IMR-90 (cell line): ENCODE measurements at regions not wholly inside any gene's neighbourhood (a gene's known extent, or its start where the extent isn't known, plus 50 kb on each side); places are given as distances from the start of the nearest gene placed in this dataset.

Experiments used
- ATAC-seq: fragments of 200-7000 bp; cut with Tn5 transposase; 2 replicates; pipeline ENCODE4 v1.9.1; 2020; ENCODE audit warnings: low read depth, mild to moderate bottlenecking, moderate library complexity
- BruUV-seq: library from RNA; stranded (reverse); fragments of 400-500 nt; replicated peaks from 2 replicates; lab custom pipeline; 2021; lab: Mats Ljungman, UMichigan
- CTCF ChIA-PET: fragments of 300-600 bp; formaldehyde crosslinking; extraction: SDS; loops from one replicate; lab custom pipeline; 2021; ENCODE audit warnings: antibody characterized with exemption; lab: Yijun Ruan, JAX
- POLR2A ChIA-PET: fragments of 300-600 bp; sonication (Branson Sonifier 250); formaldehyde crosslinking; loops from one replicate; lab custom pipeline; 2022; ENCODE audit warnings: antibody characterized with exemption; ENCODE audit not compliant: unreplicated experiment; lab: Charles Lee
- DNase-seq: peaks from one replicate; pipeline ENCODE4 v3.0.0; 2013
- H2AFZ ChIP-seq: replicated peaks from 2 replicates; pipeline ENCODE3; 2013; ENCODE audit warnings: low read length, mild to moderate bottlenecking; ENCODE audit not compliant: poor library complexity
- H2AK5ac ChIP-seq: 2 replicates; pipeline ENCODE4 v1.6.1; 2013; ENCODE audit warnings: low read depth, low read length, inconsistent platforms
- H2AK9ac ChIP-seq: replicated peaks from 2 replicates; pipeline ENCODE3; 2013; ENCODE audit warnings: mild to moderate bottlenecking, low read depth, low read length, moderate library complexity; ENCODE audit not compliant: poor library complexity
- H2BK120ac ChIP-seq: 2 replicates; pipeline ENCODE4 v1.6.1; 2013; ENCODE audit warnings: low read depth, low read length, inconsistent platforms
- H2BK15ac ChIP-seq: 3 replicates; pipeline ENCODE4 v1.6.1; 2013; ENCODE audit warnings: low read depth, low read length, inconsistent platforms
- H2BK20ac ChIP-seq: 2 replicates; pipeline ENCODE4 v1.6.1; 2013; ENCODE audit warnings: low read depth, mild to moderate bottlenecking, inconsistent platforms, low read length, moderate library complexity
- H2BK5ac ChIP-seq: 2 replicates; pipeline ENCODE4 v1.6.1; 2013; ENCODE audit warnings: mild to moderate bottlenecking, low read depth, low read length, inconsistent platforms; ENCODE audit not compliant: poor library complexity, severe bottlenecking
- H3K14ac ChIP-seq: replicated peaks from 2 replicates; pipeline ENCODE4 v1.6.1; 2013; ENCODE audit warnings: low read depth, low read length, inconsistent platforms
- H3K18ac ChIP-seq: 2 replicates; pipeline ENCODE4 v1.6.1; 2013; ENCODE audit warnings: low read depth, low read length, control low read depth
- H3K23ac ChIP-seq: 2 replicates; pipeline ENCODE4 v1.6.1; 2013; ENCODE audit warnings: low read depth, low read length, inconsistent platforms
- H3K27ac ChIP-seq: 2 replicates; pipeline ENCODE4 v1.5.1; 2013; ENCODE audit warnings: mild to moderate bottlenecking, control low read depth, low read length; ENCODE audit not compliant: insufficient read depth
- H3K27me3 ChIP-seq: 2 replicates; pipeline ENCODE4 v1.6.1; 2013; ENCODE audit warnings: low read length; ENCODE audit not compliant: control insufficient read depth, insufficient read depth
- H3K36me3 ChIP-seq: 2 replicates; pipeline ENCODE4 v1.6.1; 2013; ENCODE audit warnings: low read length, mixed read lengths; ENCODE audit not compliant: control insufficient read depth, insufficient read depth
- H3K4ac ChIP-seq: 2 replicates; pipeline ENCODE4 v1.6.1; 2013; ENCODE audit warnings: low read depth, low read length, inconsistent platforms
- H3K4me1 ChIP-seq: 2 replicates; pipeline ENCODE4 v1.6.1; 2013; ENCODE audit warnings: low read length, mixed read lengths; ENCODE audit not compliant: control insufficient read depth, insufficient read depth
- H3K4me2 ChIP-seq: 2 replicates; pipeline ENCODE4 v1.6.1; 2013; ENCODE audit warnings: low read depth, mild to moderate bottlenecking, control low read depth, low read length, moderate library complexity
- H3K4me3 ChIP-seq: 2 replicates; pipeline ENCODE4 v1.5.1; 2013; ENCODE audit warnings: low read depth, mild to moderate bottlenecking, control low read depth, low read length, moderate library complexity; ENCODE audit not compliant: insufficient read depth
- H3K56ac ChIP-seq: 2 replicates; pipeline ENCODE4 v1.6.1; 2013; ENCODE audit warnings: low read length, inconsistent platforms; ENCODE audit not compliant: insufficient read depth; ENCODE audit errors: extremely low read depth
- H3K79me1 ChIP-seq, 2 experiments: 2 replicates each; pipeline ENCODE4 v1.6.1; 2013; ENCODE audit warnings: low read length in 2 of 2, inconsistent platforms in 1 of 2, low read depth in 1 of 2
- H3K9ac ChIP-seq: 2 replicates; pipeline ENCODE4 v1.6.1; 2013; ENCODE audit warnings: low read depth, low read length, control low read depth
- H3K9me1 ChIP-seq: 2 replicates; pipeline ENCODE4 v1.6.1; 2013; ENCODE audit warnings: low read length, inconsistent platforms; ENCODE audit not compliant: insufficient read depth
- H3K9me3 ChIP-seq: 2 replicates; pipeline ENCODE4 v1.6.1; 2013; ENCODE audit warnings: low read length; ENCODE audit not compliant: control insufficient read depth, insufficient read depth
- H4K20me1 ChIP-seq: 2 replicates; pipeline ENCODE4 v1.6.1; 2013; ENCODE audit warnings: low read length, inconsistent platforms; ENCODE audit not compliant: insufficient read depth
- H4K5ac ChIP-seq: 2 replicates; pipeline ENCODE4 v1.6.1; 2013; ENCODE audit warnings: mild to moderate bottlenecking, low read depth, low read length, control low read depth
- H4K8ac ChIP-seq, 2 experiments: 2 replicates each; pipeline ENCODE4 v1.6.1; 2013; ENCODE audit warnings: low read depth in 2 of 2, low read length in 2 of 2, control low read depth in 1 of 2, inconsistent platforms in 1 of 2
- H4K91ac ChIP-seq: 2 replicates; pipeline ENCODE4 v1.6.1; 2013; ENCODE audit warnings: low read depth, low read length, inconsistent platforms; ENCODE audit not compliant: insufficient read depth
- BHLHE40 ChIP-seq: fragments of 150-350 bp; IDR thresholded peaks from 2 replicates; pipeline ENCODE4 v1.6.1; 2016; ENCODE audit warnings: mild to moderate bottlenecking, low read depth, low read length
- WGBS, 2 experiments: methylation state at CpG; one replicate each; pipeline versions ENCODE4 v1.1.5 to v1.1.7; 2013; ENCODE audit warnings: missing lambda C conversion rate in 2 of 2; ENCODE audit not compliant: insufficient read length in 1 of 2; ENCODE audit errors: extremely low coverage in 2 of 2; 5-methylcytosine and 5-hydroxymethylcytosine counted together
- dilution Hi-C: fragments of 300-500 bp; cut with HindIII; formaldehyde crosslinking; loops from one replicate; pipeline ENCODE4 v1.14.3; 2018; ENCODE audit warnings: low sequenced_read_pairs; ENCODE audit not compliant: unreplicated experiment
- in situ Hi-C: fragments of 300-500 bp; cut with MboI; formaldehyde crosslinking; loops from 3 replicates; pipeline ENCODE4 v1.14.3; 2019; ENCODE audit warnings: low sequenced_read_pairs, inconsistent platforms, mixed read lengths
- intact Hi-C: fragments of 100-400 bp; cut with micrococcal nuclease; formaldehyde crosslinking; loops from 2 replicates; pipeline ENCODE4 v1.10.0; 2022
- TF ChIP-seq, protein P1 (sequence below): fragments of 150-350 bp; IDR thresholded peaks from 2 replicates; pipeline ENCODE4 v1.6.1; 2017; ENCODE audit warnings: mild to moderate bottlenecking, antibody characterized with exemption, low read length, low read depth

DNA sequence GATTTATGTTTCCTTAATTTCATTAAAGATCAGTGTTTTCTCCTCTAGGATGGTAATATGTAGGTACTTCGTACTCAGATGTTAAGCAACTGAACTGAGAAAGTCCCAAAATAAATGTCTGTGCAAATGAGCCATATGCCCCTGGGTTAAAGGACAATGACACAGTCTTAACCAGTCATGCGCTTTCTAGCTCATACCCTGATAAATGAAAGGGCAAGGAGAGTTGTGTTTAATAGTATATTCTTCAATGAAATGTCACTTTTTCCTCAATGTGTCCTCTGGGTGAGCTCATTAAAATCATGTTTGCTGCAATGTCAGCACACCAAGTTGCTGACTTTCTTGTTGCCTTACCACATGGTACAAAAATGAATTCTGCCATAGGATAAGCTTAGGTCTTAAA, 856.3 kb downstream of the TMEM182 start:
- no peak overlapping the region for H3K23ac ChIP-seq
- no peak overlapping the region for H2AK5ac ChIP-seq
- in situ Hi-C loops, result no loop called here
- no peak overlapping the region for H3K18ac ChIP-seq
- no CpG with 5 or more reads among the region's 2 CpGs for WGBS, 2 experiments
- H2AFZ ChIP-seq, result no peak overlapping the region
- POLR2A ChIA-PET, result no interaction called here
- H3K36me3 ChIP-seq, result no peaks in the 10 kb centered on the region
- no peak overlapping the region for H2BK15ac ChIP-seq
- intact Hi-C loops, result no loop called here
- H3K79me1 ChIP-seq, result no peaks in the 10 kb centered on the region
- H4K20me1 ChIP-seq, result no peaks in the 10 kb centered on the region
- TF ChIP-seq, protein P1, sequence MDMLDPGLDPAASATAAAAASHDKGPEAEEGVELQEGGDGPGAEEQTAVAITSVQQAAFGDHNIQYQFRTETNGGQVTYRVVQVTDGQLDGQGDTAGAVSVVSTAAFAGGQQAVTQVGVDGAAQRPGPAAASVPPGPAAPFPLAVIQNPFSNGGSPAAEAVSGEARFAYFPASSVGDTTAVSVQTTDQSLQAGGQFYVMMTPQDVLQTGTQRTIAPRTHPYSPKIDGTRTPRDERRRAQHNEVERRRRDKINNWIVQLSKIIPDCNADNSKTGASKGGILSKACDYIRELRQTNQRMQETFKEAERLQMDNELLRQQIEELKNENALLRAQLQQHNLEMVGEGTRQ, result no peak
- no peak for TF ChIP-seq BHLHE40
- no peaks in the 10 kb centered on the region for H3K4me1 ChIP-seq
- H4K8ac ChIP-seq, result no peak overlapping the region
- no peak overlapping the region for H2BK120ac ChIP-seq
- no peaks in the 10 kb centered on the region for H3K27me3 ChIP-seq
- no TSS peak for BruUV-seq
- H3K4me2 ChIP-seq, result no peak overlapping the region
- CTCF ChIA-PET, result no interaction called here
- H3K14ac ChIP-seq, result no peak overlapping the region
- H2BK5ac ChIP-seq, result no peak overlapping the region
- H3K4me3 ChIP-seq, result no peak overlapping the region
- no peak overlapping the region for H3K56ac ChIP-seq
- no peak overlapping the region for H3K27ac ChIP-seq
- H4K5ac ChIP-seq, result no peak overlapping the region
- no peak overlapping the region for H2AK9ac ChIP-seq
- H3K9me1 ChIP-seq, result no peaks in the 10 kb centered on the region
- DNase-seq (no peak), ATAC-seq (no peak)
- H3K9ac ChIP-seq, result no peak overlapping the region
- no peak overlapping the region for H3K4ac ChIP-seq
- dilution Hi-C loops, result no loop called here
- no peak overlapping the region for H4K91ac ChIP-seq
- peaks cover 14% of the 10 kb centered on the region for H3K9me3 ChIP-seq
- H2BK20ac ChIP-seq, result no peak overlapping the region
